ENCODE measurements at regions not wholly inside any gene's neighbourhood (a gene's known extent, or its start where the extent isn't known, plus 50 kb on each side); places are given as distances from the start of the nearest gene placed in this dataset.

- TF ChIP-seq CTCF (IDR thresholded peaks at IDR 0.05) = no peak
- no peak for TF ChIP-seq EP300 (IDR thresholded peaks at IDR 0.05)
- no peak for TF ChIP-seq POLR2A (IDR thresholded peaks at IDR 0.05)
Measured at GRCh38 chr13:58018020-58018419, 386.5 kb downstream of the PCDH17 start.
